ENCODE measurements at regions not wholly inside any gene's neighbourhood (a gene's known extent, or its start where the extent isn't known, plus 50 kb on each side); places are given as distances from the start of the nearest gene placed in this dataset.

GRCh38 chr2:33786881-33787280, 187.8 kb upstream of the FAM98A start:
- Histone ChIP-seq H3K9me3 (ENCODE audit: control insufficient read depth, insufficient read depth, low read depth, low read length) (no peaks in the 10 kb centered on the region), H3K27ac (ENCODE audit: extremely low read depth, low read depth, low read length) (no peak overlapping the region), H3K4me1 (ENCODE audit: control insufficient read depth, insufficient read depth, low read length) (no peaks in the 10 kb centered on the region), H3K36me3 (ENCODE audit: control insufficient read depth in 2 of 2, insufficient read depth in 1 of 2, low read length in 2 of 2) (no peaks in the 10 kb centered on the region), H3K4me3 (ENCODE audit: low read depth, low read length) (no peak overlapping the region)
- CTCF ChIA-PET, result no interaction called here
- POLR2A ChIA-PET, result no interaction called here
- TF ChIP-seq ZNF513 (tag by site-specific recombination; IDR thresholded peaks at IDR 0.05) (no peak), ZNF350 (tag by site-specific recombination; IDR thresholded peaks at IDR 0.05) (no peak), REST (tag by site-specific recombination; IDR thresholded peaks at IDR 0.05) (no peak), PRDM1 (tag by site-specific recombination; IDR thresholded peaks at IDR 0.05) (no peak), ZSCAN5A (tag by site-specific recombination; IDR thresholded peaks at IDR 0.05) (no peak), ZNF211 (tag by site-specific recombination; IDR thresholded peaks at IDR 0.05; ENCODE audit: low read depth) (no peak), EGR2 (tag by site-specific recombination; IDR thresholded peaks at IDR 0.05; ENCODE audit: low read depth) (no peak), ZFP37 (tag by site-specific recombination; IDR thresholded peaks at IDR 0.05) (no peak), PRDM6 (tag by site-specific recombination; IDR thresholded peaks at IDR 0.05) (no peak), ZBTB26 (tag by site-specific recombination; optimal IDR thresholded peaks at IDR 0.05) (no peak), ZNF521 (tag by site-specific recombination; IDR thresholded peaks at IDR 0.05) (no peak), ZNF133 (tag by site-specific recombination; IDR thresholded peaks at IDR 0.05) (no peak), BCL11B (tag by site-specific recombination; IDR thresholded peaks at IDR 0.05; ENCODE audit: low read depth) (no peak), ZBTB1 (tag by site-specific recombination; IDR thresholded peaks at IDR 0.05) (no peak), YY1 (tag by site-specific recombination; IDR thresholded peaks at IDR 0.05) (no peak), KLF10 (tag by site-specific recombination; IDR thresholded peaks at IDR 0.05) (no peak), HIC1 (tag by site-specific recombination; IDR thresholded peaks at IDR 0.05) (no peak), ZNF221 (tag by site-specific recombination; IDR thresholded peaks at IDR 0.05; ENCODE audit: borderline replicate concordance) (no peak), ZNF341 (tag by site-specific recombination; IDR thresholded peaks at IDR 0.05; ENCODE audit: low read depth) (no peak), KLF17 (tag by site-specific recombination; IDR thresholded peaks at IDR 0.05) (no peak)

Data from HEK293 (cell line).